Ovary (tissue), 3 donors: ENCODE measurements at regions not wholly inside any gene's neighbourhood (a gene's known extent, or its start where the extent isn't known, plus 50 kb on each side); places are given as distances from the start of the nearest gene placed in this dataset.

Experiments
- CTCF ChIP-seq, 3 donors: fragments of 450-650 bp in 2 of 3; fragments of 200-600 bp in 1 of 3; IDR thresholded peaks; one replicate each; pipeline versions ENCODE4 v1.5.1 to v1.8.0; 2016 to 2022; ENCODE audit warnings: antibody characterized with exemption in 3 of 3, mild to moderate bottlenecking in 1 of 3
- POLR2A ChIP-seq: fragments of 450-650 bp; IDR thresholded peaks from one replicate; pipeline ENCODE4 v1.6.1; 2017; ENCODE audit warnings: antibody characterized with exemption, mild to moderate bottlenecking, moderate library complexity
- donor health status: DM: no; HTN: no; CAD: no.

- TF ChIP-seq CTCF (IDR thresholded peaks at IDR 0.05) (no peak), POLR2A (no peak)
Observed at GRCh38 chr12:114921781-114922180, 237.8 kb upstream of the TBX3 start.
